HG03521 (cell line): ENCODE measurements at regions not wholly inside any gene's neighbourhood (a gene's known extent, or its start where the extent isn't known, plus 50 kb on each side); places are given as distances from the start of the nearest gene placed in this dataset.

Source experiments
- ATAC-seq: cut with Tn5 transposase; IDR thresholded peaks from one replicate; pipeline ENCODE4 v1.9.1; 2021; ENCODE audit warnings: mild to moderate bottlenecking, moderate library complexity; ENCODE audit not compliant: unreplicated experiment

DNA sequence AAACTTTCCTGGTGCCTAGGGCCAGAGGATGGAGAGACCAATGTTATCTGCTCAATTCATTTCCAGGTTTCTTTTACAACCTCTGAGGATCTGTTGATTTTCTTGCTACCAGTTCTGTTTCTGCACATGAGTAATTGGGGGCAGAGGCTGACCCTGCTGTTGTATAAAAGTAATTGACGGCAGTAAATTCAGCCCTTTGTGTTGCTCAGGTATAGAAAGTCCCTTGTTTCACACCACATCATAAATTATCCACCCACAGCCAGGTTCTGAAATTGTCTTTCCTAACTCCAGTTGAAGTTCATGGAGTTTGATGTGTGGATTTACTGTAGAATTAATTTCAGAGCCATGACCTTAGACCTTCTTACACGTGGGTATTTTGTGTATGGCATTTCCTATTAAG is 107.4 kb upstream of the GRIK2 start:
- no peak for ATAC-seq

DNA sequence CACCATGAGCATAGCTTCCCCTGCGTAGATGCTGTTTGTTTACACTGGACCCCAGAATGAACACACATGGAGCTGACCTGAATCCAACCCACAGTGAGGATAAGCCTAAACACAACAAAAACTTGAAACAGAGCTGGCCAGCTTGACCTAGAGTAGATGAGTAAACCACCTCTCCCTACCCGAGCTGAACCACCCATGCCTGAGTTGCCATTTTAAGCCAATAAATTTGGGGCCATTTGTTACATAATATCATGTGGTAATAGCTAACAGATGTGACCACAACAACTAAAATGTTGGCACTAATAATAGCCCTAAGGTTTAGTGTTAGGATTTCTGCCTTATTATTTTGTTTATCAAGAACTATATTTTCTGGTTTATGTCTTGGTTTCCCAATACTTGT is 103.2 kb upstream of the GRIK2 start:
- no peak for ATAC-seq

DNA sequence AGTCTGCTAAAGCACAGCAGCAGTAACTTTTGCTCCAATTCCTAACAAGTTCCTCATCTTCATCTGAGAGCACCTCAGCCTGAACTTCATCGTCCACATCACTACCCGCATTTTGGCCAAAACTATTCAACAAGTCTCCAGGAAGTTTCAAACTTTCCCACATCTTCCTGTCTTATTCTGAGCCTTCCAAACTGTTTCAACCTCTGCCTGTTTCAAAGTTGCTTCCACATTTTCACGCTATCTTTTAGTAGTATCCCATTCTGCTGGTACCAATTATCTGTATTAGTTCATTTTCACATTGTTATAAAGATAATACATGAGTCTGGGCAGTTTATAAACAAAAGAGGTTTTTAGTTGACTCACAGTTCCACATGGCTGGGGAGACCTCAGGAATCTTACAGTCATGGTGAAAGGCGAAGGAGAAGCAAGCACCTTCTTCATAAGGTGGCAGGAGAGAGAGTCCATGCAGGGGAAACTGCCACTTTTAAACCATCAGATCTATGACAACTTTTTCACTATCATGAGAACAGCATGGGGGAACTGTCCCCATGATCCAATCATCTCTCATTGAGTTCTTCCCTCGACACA is 99.4 kb upstream of the GRIK2 start:
- ATAC-seq: no peak

GRCh38 chr6:101294676-101295075 is 98.8 kb upstream of the GRIK2 start:
- no peak for ATAC-seq

DNA sequence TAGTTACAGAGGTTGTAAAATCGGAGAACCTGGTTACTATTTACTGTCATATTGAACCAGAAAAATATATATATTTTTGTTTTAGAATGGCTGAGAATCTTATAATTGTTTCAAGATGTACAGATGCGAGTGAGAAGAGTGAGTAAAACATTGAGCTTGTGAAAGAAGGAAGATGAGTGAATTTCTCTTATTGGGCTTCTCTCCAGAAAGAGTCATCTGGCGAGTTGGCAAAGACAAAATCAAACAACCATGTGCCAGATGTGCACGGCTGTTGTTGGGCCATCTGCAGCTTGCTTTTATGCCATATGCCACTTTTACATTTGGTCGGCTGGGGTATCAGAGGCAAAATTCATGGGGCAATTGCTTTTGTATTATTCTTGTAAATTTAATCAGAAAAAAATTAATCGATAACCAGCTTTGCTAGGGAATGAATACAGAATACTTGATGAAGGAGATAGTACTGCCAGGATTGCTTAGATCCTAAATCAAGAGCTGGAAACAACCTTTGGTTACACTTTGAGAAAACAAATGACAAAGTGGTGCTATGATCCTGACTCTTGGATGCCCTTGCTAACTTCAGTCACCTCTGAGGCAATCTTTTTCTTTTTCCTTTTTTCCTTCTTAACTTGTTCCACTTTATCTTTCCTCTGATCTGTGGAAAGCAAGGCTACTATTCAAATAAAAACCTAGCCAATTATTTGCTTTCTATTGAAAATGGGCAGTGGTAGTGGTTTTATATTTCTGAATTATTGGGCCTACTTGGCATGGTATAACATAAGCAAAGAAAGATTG is 97.1 kb upstream of the GRIK2 start:
- ATAC-seq: no peak

GRCh38 chr6:101302593-101302992 is 90.9 kb upstream of the GRIK2 start:
- no peak for ATAC-seq

- no peak for ATAC-seq
Observed at GRCh38 chr6:101303495-101303894, 90.0 kb upstream of the GRIK2 start.

GRCh38 chr6:101312652-101313051 is 80.9 kb upstream of the GRIK2 start:
- no peak for ATAC-seq

GRCh38 chr6:101322921-101323320 is 70.6 kb upstream of the GRIK2 start:
- ATAC-seq: no peak

DNA sequence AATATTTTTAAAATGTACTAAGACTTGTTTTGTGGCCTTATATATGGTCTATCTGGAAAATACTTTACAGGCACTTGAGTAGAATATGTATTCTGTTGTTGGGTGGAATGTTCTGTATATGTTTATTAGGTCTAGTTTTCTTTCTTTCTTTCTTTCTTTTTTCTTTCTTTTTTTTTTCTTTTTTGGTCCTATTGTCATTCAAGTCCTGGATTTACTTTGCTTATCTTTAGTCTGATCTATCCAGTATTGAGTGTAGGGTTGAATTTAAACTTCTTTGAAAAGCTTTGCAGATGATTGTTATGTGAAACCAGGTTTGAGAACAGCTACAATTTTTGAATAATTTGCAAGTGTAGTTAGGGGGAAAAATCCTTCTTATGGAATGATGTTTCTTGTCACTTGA is 67.1 kb upstream of the GRIK2 start:
- ATAC-seq: no peak

- ATAC-seq: no peak
Observed at GRCh38 chr6:101341926-101342325, 51.6 kb upstream of the GRIK2 start.
